Effector memory CD4-positive, alpha-beta T cell (primary cell): ENCODE measurements at regions not wholly inside any gene's neighbourhood (a gene's known extent, or its start where the extent isn't known, plus 50 kb on each side); places are given as distances from the start of the nearest gene placed in this dataset.
A peak's percentile ranks its signal among the peaks of the same experiment; 100 is the strongest.
"Not testable (repeated sequence)": the region's sequence is repeated elsewhere in the genome, so short reads cannot be mapped to it uniquely, and the experiment has no call there.

ENCODE experiments used
- DNase-seq, 3 donors: peaks; one replicate each; pipeline ENCODE4 v3.0.0-alpha.2; 2020
- H3K27ac ChIP-seq: 2 replicates; pipeline ENCODE4 v1.7.0; 2013; ENCODE audit warnings: mild to moderate bottlenecking, low read length, moderate library complexity; ENCODE audit not compliant: insufficient read depth, poor library complexity, severe bottlenecking
- H3K27me3 ChIP-seq: replicated peaks from 2 replicates; pipeline ENCODE4 v1.7.0; 2013; ENCODE audit warnings: mild to moderate bottlenecking, low read length; ENCODE audit not compliant: insufficient read depth, control insufficient read depth, poor library complexity, severe bottlenecking
- H3K36me3 ChIP-seq: 2 replicates; pipeline ENCODE4 v1.7.0; 2013; ENCODE audit warnings: mild to moderate bottlenecking, low read length, moderate library complexity; ENCODE audit not compliant: control insufficient read depth, insufficient read depth
- H3K4me1 ChIP-seq: 2 replicates; pipeline ENCODE4 v1.7.0; 2013; ENCODE audit warnings: low read length, mild to moderate bottlenecking; ENCODE audit not compliant: control insufficient read depth, insufficient read depth, poor library complexity, severe bottlenecking
- H3K4me3 ChIP-seq: 2 replicates; pipeline ENCODE4 v1.7.0; 2013; ENCODE audit warnings: low read length, low read depth, mild to moderate bottlenecking; ENCODE audit not compliant: insufficient read depth, poor library complexity, severe bottlenecking
- H3K9me3 ChIP-seq: 2 replicates; pipeline ENCODE4 v1.7.0; 2013; ENCODE audit warnings: mild to moderate bottlenecking, low read length, moderate library complexity; ENCODE audit not compliant: control insufficient read depth

GRCh38 chr3:82133070-82133606, 371.7 kb upstream of the GBE1 start:
- Histone ChIP-seq H3K9me3 (no peaks in the 10 kb centered on the region), H3K4me1 (no peaks in the 10 kb centered on the region), H3K27me3 (no peaks in the 10 kb centered on the region), H3K27ac (no peak overlapping the region), H3K4me3 (no peak overlapping the region), H3K36me3 (no peaks in the 10 kb centered on the region)
- peak in 1 of 3 donors; percentile 5 for DNase-seq

- DNase-seq, result no peak
- H3K9me3 ChIP-seq, result no peaks in the 10 kb centered on the region
- no peak overlapping the region for H3K27ac ChIP-seq
- H3K36me3 ChIP-seq, result no peaks in the 10 kb centered on the region
- H3K27me3 ChIP-seq, result no peaks in the 10 kb centered on the region
- no peaks in the 10 kb centered on the region for H3K4me1 ChIP-seq
- H3K4me3 ChIP-seq, result no peak overlapping the region
Measured at GRCh38 chr3:82132210-82133069, 371.0 kb upstream of the GBE1 start.

GRCh38 chr3:82130046-82130445, 368.6 kb upstream of the GBE1 start:
- no peaks in the 10 kb centered on the region for H3K9me3 ChIP-seq
- no peak overlapping the region for H3K27ac ChIP-seq
- no peaks in the 10 kb centered on the region for H3K4me1 ChIP-seq
- DNase-seq, result no peak
- no peak overlapping the region for H3K4me3 ChIP-seq
- no peaks in the 10 kb centered on the region for H3K27me3 ChIP-seq
- H3K36me3 ChIP-seq, result no peaks in the 10 kb centered on the region

- DNase-seq, result no peak
- Histone ChIP-seq H3K4me1 (no peaks in the 10 kb centered on the region), H3K27me3 (no peaks in the 10 kb centered on the region), H3K4me3 (no peak overlapping the region), H3K36me3 (no peaks in the 10 kb centered on the region), H3K27ac (no peak overlapping the region), H3K9me3 (no peaks in the 10 kb centered on the region)
Measured at GRCh38 chr3:82129221-82129801, 367.9 kb upstream of the GBE1 start.

GRCh38 chr3:82128271-82128670, 366.8 kb upstream of the GBE1 start:
- no peak for DNase-seq
- no peaks in the 10 kb centered on the region for H3K9me3 ChIP-seq
- H3K4me3 ChIP-seq, result no peak overlapping the region
- no peak overlapping the region for H3K27ac ChIP-seq
- H3K36me3 ChIP-seq, result no peaks in the 10 kb centered on the region
- H3K27me3 ChIP-seq, result no peaks in the 10 kb centered on the region
- H3K4me1 ChIP-seq, result no peaks in the 10 kb centered on the region

- Histone ChIP-seq H3K36me3 (no peaks in the 10 kb centered on the region), H3K27ac (no peak overlapping the region), H3K9me3 (no peaks in the 10 kb centered on the region), H3K4me1 (no peaks in the 10 kb centered on the region), H3K27me3 (no peaks in the 10 kb centered on the region), H3K4me3 (no peak overlapping the region)
- no peak for DNase-seq
Measured at GRCh38 chr3:82122554-82123345, 361.3 kb upstream of the GBE1 start.

- no peaks in the 10 kb centered on the region for H3K36me3 ChIP-seq
- no peak overlapping the region for H3K4me3 ChIP-seq
Measured at GRCh38 chr3:82114589-82114988, 353.1 kb upstream of the GBE1 start.

GRCh38 chr3:82110721-82111120, 349.3 kb upstream of the GBE1 start:
- not testable (repeated sequence) for H3K4me1 ChIP-seq, H3K4me3 ChIP-seq, DNase-seq, H3K9me3 ChIP-seq, H3K27me3 ChIP-seq, H3K36me3 ChIP-seq, H3K27ac ChIP-seq

More at GRCh38 chr3:82114589-82114988, 353.1 kb upstream of the GBE1 start:
- H3K4me1 ChIP-seq, result no peaks in the 10 kb centered on the region
- H3K9me3 ChIP-seq, result no peaks in the 10 kb centered on the region
- H3K27me3 ChIP-seq, result no peaks in the 10 kb centered on the region
- no peak overlapping the region for H3K27ac ChIP-seq
- no peak for DNase-seq

GRCh38 chr3:82103241-82103640, 341.8 kb upstream of the GBE1 start:
- Histone ChIP-seq H3K4me3 (no peak overlapping the region), H3K4me1 (no peaks in the 10 kb centered on the region), H3K27ac (no peak overlapping the region), H3K27me3 (no peaks in the 10 kb centered on the region), H3K9me3 (no peaks in the 10 kb centered on the region), H3K36me3 (no peaks in the 10 kb centered on the region)
- DNase-seq, result no peak
